HCT116 (cell line): ENCODE measurements at regions not wholly inside any gene's neighbourhood (a gene's known extent, or its start where the extent isn't known, plus 50 kb on each side); places are given as distances from the start of the nearest gene placed in this dataset.

Experiments used
- ATAC-seq: fragments of 200-7000 bp; cut with Tn5 transposase; 2 replicates; pipeline ENCODE4 v1.9.1; 2020; ENCODE audit warnings: mild to moderate bottlenecking, moderate library complexity
- BruUV-seq: library from RNA; stranded (reverse); fragments of 400-500 nt; replicated peaks from 2 replicates; lab custom pipeline; 2021; lab: Mats Ljungman, UMichigan
- CTCF ChIA-PET: fragments of 300-600 bp; sonication (Branson Sonifier 250); formaldehyde crosslinking; loops from one replicate; lab custom pipeline; 2021; ENCODE audit warnings: antibody characterized with exemption; lab: Charles Lee
- POLR2A ChIA-PET: fragments of 300-600, 350-600 bp; sonication (Branson Sonifier 250); formaldehyde crosslinking; loops from one replicate; lab custom pipeline; 2021; ENCODE audit warnings: antibody characterized with exemption; lab: Charles Lee
- RAD21 ChIA-PET, 2 experiments: fragments of 300-600 bp; sonication (Branson Sonifier 250); formaldehyde crosslinking; loops; one replicate each; lab custom pipeline; 2023; ENCODE audit warnings: low total read pairs in 2 of 2; ENCODE audit not compliant: uncharacterized antibody in 2 of 2, unreplicated experiment in 2 of 2, low non-redundant PET in 1 of 2; lab: Charles Lee
- DNase-seq: peaks from one replicate; pipeline ENCODE4 v3.0.0-alpha.2; 2010; ENCODE audit warnings: low read depth, low spot score
- H2AFZ ChIP-seq: fragments of 200-600 bp; shearing (Covaris generic), sonication (generic); 2 replicates; pipeline ENCODE4 v1.6.1; 2017; ENCODE audit warnings: low read depth, mixed run types, mixed read lengths, antibody characterized with exemption, low read length; ENCODE audit not compliant: poor library complexity, severe bottlenecking
- H3K27ac ChIP-seq: 2 replicates; pipeline ENCODE4 v1.5.1; 2012; ENCODE audit warnings: low read depth, low read length
- H3K27me3 ChIP-seq: fragments of 200-600 bp; sonication (generic); 2 replicates; pipeline ENCODE4 v1.6.1; 2016; ENCODE audit warnings: mixed run types, low read length, mixed read lengths; ENCODE audit not compliant: insufficient read depth
- H3K36me3 ChIP-seq, 2 experiments: fragments of 200-500 bp in 1 of 2; fragments of 200-600 bp in 1 of 2; sonication (Bioruptor generic) in 1 of 2; sonication (generic) in 1 of 2; 2 replicates each; pipeline versions ENCODE4 v1.5.1 to v1.6.1; 2014 to 2016; ENCODE audit warnings: low read length in 2 of 2, inconsistent platforms in 1 of 2, mixed read lengths in 1 of 2, mixed run types in 1 of 2; ENCODE audit not compliant: insufficient read depth in 2 of 2, control insufficient read depth in 1 of 2
- H3K4me1 ChIP-seq, 2 experiments: fragments of 200-600 bp in 1 of 2; sonication (generic) in 1 of 2; 2 replicates each; pipeline versions ENCODE4 v1.5.1 to v1.6.1; 2012 to 2017; ENCODE audit warnings: low read length in 2 of 2, inconsistent platforms in 1 of 2, mild to moderate bottlenecking in 1 of 2, mixed read lengths in 1 of 2, mixed run types in 1 of 2, moderate library complexity in 1 of 2; ENCODE audit not compliant: insufficient read depth in 2 of 2, control insufficient read depth in 1 of 2
- H3K4me2 ChIP-seq: fragments of 200-600 bp; sonication (generic); 2 replicates; pipeline ENCODE4 v1.6.1; 2017; ENCODE audit warnings: mixed run types, low read length, mixed read lengths
- H3K4me3 ChIP-seq, 2 experiments: fragments of 200-600 bp in 1 of 2; sonication (generic) in 1 of 2; replicated peaks in 1 of 2; 2 replicates each; pipeline ENCODE4 v1.5.1; 2011 to 2016; ENCODE audit warnings: low read length in 2 of 2, control low read depth in 1 of 2, low read depth in 1 of 2, mild to moderate bottlenecking in 1 of 2, mixed read lengths in 1 of 2, mixed run types in 1 of 2
- H3K79me2 ChIP-seq: fragments of 200-600 bp; sonication (generic); 2 replicates; pipeline ENCODE4 v1.6.1; 2017; ENCODE audit warnings: mild to moderate bottlenecking, mixed run types, low read length, moderate library complexity, mixed read lengths; ENCODE audit not compliant: insufficient read depth
- H3K9ac ChIP-seq: fragments of 200-600 bp; sonication (generic); 2 replicates; pipeline ENCODE4 v1.6.1; 2016; ENCODE audit warnings: low read length, mixed read lengths
- H3K9me2 ChIP-seq: fragments of 200-600 bp; sonication (generic), shearing (Covaris generic); 2 replicates; pipeline ENCODE4 v1.6.1; 2017; ENCODE audit warnings: mixed run types, mild to moderate bottlenecking, moderate library complexity; ENCODE audit not compliant: insufficient read depth
- H3K9me3 ChIP-seq, 2 experiments: fragments of 200-500 bp in 1 of 2; fragments of 200-600 bp in 1 of 2; sonication (Bioruptor generic) in 1 of 2; sonication (generic) in 1 of 2; 2 replicates each; pipeline ENCODE4 v1.6.1; 2014 to 2017; ENCODE audit warnings: low read length in 2 of 2, mixed read lengths in 2 of 2, inconsistent platforms in 1 of 2, low read depth in 1 of 2, mild to moderate bottlenecking in 1 of 2, mixed run types in 1 of 2, moderate library complexity in 1 of 2; ENCODE audit not compliant: control insufficient read depth in 1 of 2, insufficient read depth in 1 of 2
- H4K20me1 ChIP-seq: fragments of 200-600 bp; sonication (generic), shearing (Covaris generic); 2 replicates; pipeline ENCODE4 v1.6.1; 2017; ENCODE audit warnings: mixed run types, mild to moderate bottlenecking, moderate library complexity; ENCODE audit not compliant: insufficient read depth
- EGR1 ChIP-seq: IDR thresholded peaks from 2 replicates; pipeline ENCODE4 v1.6.1; 2012; ENCODE audit warnings: low read depth
- EZH2 ChIP-seq: fragments of 200-600 bp; sonication (generic); IDR thresholded peaks from 2 replicates; pipeline ENCODE4 v1.6.1; 2017; ENCODE audit warnings: antibody characterized with exemption, mixed run types
- POLR2A ChIP-seq: IDR thresholded peaks from 2 replicates; pipeline ENCODE4 v1.7.0; 2011; ENCODE audit warnings: borderline replicate concordance; ENCODE audit not compliant: insufficient read depth, insufficient read length; ENCODE audit errors: extremely low read depth
- ZFX ChIP-seq: fragments of 450-650 bp; IDR thresholded peaks from 2 replicates; pipeline ENCODE4 v1.6.1; 2017
- ZNF274 ChIP-seq: fragments of 200-500 bp; sonication (Bioruptor generic); IDR thresholded peaks from 2 replicates; pipeline ENCODE4 v1.6.1; 2014; ENCODE audit warnings: mild to moderate bottlenecking, low read depth, low read length, inconsistent platforms
- intact Hi-C: fragments of 100-400 bp; cut with micrococcal nuclease; formaldehyde crosslinking; loops from 2 replicates; pipeline ENCODE4 v1.10.0; 2022
- TF ChIP-seq, protein P1 (sequence below): IDR thresholded peaks from 2 replicates; pipeline ENCODE4 v1.6.1; 2012; ENCODE audit warnings: low read depth

DNA sequence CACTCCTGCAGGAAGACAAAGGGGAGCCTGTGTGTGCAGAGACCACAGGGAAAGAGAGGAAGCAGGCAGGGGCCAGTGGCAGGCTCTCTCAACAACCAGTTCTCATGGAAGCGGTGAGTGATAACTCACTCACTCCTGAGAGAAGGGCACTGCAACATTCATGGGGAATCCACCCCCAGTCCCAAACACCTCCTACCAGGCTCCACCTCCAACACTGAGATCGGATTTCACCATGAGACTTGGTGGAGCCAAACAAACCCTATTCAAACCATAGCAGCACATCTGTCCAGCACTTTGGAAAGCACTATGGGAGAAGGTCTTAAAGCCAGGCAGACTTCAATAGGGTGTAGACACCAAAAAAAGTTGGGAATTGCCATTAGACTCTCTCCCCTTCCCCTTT is 345.7 kb upstream of the SPRED2 start (continued):
- TF ChIP-seq, protein P1, sequence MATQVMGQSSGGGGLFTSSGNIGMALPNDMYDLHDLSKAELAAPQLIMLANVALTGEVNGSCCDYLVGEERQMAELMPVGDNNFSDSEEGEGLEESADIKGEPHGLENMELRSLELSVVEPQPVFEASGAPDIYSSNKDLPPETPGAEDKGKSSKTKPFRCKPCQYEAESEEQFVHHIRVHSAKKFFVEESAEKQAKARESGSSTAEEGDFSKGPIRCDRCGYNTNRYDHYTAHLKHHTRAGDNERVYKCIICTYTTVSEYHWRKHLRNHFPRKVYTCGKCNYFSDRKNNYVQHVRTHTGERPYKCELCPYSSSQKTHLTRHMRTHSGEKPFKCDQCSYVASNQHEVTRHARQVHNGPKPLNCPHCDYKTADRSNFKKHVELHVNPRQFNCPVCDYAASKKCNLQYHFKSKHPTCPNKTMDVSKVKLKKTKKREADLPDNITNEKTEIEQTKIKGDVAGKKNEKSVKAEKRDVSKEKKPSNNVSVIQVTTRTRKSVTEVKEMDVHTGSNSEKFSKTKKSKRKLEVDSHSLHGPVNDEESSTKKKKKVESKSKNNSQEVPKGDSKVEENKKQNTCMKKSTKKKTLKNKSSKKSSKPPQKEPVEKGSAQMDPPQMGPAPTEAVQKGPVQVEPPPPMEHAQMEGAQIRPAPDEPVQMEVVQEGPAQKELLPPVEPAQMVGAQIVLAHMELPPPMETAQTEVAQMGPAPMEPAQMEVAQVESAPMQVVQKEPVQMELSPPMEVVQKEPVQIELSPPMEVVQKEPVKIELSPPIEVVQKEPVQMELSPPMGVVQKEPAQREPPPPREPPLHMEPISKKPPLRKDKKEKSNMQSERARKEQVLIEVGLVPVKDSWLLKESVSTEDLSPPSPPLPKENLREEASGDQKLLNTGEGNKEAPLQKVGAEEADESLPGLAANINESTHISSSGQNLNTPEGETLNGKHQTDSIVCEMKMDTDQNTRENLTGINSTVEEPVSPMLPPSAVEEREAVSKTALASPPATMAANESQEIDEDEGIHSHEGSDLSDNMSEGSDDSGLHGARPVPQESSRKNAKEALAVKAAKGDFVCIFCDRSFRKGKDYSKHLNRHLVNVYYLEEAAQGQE, result no peak

GRCh38 chr2:65775839-65776238 is 343.4 kb upstream of the SPRED2 start:
- ChIA-PET POLR2A (no interaction called here), RAD21 (no interaction called here), CTCF (no interaction called here)
- Histone ChIP-seq H2AFZ (no peak overlapping the region), H3K4me1 (no peaks in the 10 kb centered on the region), H3K9me3 (no peaks in the 10 kb centered on the region), H3K27me3 (peaks cover 59% of the 10 kb centered on the region), H3K36me3 (no peaks in the 10 kb centered on the region), H3K4me3 (no peak overlapping the region), H3K27ac (no peak overlapping the region), H3K79me2 (no peaks in the 10 kb centered on the region), H3K4me2 (no peak overlapping the region), H3K9ac (no peak overlapping the region), H4K20me1 (no peaks in the 10 kb centered on the region), H3K9me2 (no peaks in the 10 kb centered on the region)
- DNase-seq (no peak), ATAC-seq (no peak)
- no TSS peak for BruUV-seq
- TF ChIP-seq ZNF274 (no peak), POLR2A (no peak), ZFX (no peak), EGR1 (no peak), EZH2 (no peak)
- intact Hi-C loops, result no loop called here
